RPMI7951 (cell line): ENCODE measurements at regions not wholly inside any gene's neighbourhood (a gene's known extent, or its start where the extent isn't known, plus 50 kb on each side); places are given as distances from the start of the nearest gene placed in this dataset.
"Not testable (repeated sequence)": the region's sequence is repeated elsewhere in the genome, so short reads cannot be mapped to it uniquely, and the experiment has no call there.

Experiments used
- DNase-seq: peaks from one replicate; pipeline ENCODE4 v3.0.0-alpha.2; 2012; ENCODE audit warnings: low read depth

DNA sequence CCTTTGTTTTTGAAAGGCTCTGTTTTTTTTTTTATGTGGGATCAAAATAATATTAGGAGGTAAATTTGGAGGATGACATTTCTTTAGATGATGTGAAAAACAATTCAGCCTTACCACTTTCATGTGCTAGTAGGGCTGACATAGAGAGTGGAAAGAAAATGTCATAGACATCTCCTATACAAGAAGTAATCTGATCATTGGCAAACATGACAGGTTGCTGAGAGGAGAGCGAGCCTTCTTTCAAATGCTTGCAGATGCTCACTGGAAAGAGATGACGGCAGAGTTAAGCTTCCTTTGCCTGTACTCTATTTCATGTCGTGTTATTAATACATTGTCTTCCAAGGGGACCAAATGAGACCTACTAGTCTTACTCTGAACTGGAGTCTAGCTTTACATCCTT, 160.1 kb upstream of the DAP start:
- DNase-seq: no peak

GRCh38 chr5:10920400-10920799, 159.4 kb upstream of the DAP start:
- DNase-seq: no peak

DNA sequence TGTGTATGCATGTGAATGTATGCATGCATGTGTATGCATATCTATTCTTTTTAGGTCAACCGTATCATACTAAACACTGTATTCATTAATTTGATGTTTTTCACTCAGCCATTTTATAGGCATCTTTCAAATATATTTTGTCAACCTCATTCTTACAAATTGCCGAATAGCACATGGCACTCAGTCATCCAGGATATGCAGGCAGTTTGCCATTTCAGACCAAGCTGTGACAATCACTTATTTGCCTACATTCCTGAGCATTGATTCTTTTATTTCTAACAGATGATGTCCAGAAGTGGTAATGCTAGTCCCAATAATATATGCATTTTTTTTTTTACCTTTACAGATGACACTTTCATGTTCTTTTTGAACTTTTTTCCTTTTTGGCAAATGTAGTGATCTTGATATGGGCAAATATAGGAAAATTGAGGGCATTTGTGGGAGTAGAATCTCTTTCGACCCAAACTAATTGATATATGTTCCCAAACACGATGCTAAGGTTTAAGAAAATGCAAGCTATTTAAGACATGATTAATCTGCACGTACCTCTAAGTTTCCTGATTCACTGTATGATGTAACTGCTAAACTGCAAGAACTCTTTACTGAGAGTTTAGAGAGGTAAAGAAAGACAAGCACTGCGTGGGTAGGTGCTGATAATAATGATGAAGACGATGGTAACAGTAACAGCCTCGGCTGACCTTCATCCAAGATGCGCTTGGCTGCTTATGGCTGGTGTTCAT, 153.9 kb upstream of the DAP start:
- peak; percentile 38 for DNase-seq

GRCh38 chr5:10913841-10914240, 152.8 kb upstream of the DAP start:
- DNase-seq: peak; percentile 92

DNA sequence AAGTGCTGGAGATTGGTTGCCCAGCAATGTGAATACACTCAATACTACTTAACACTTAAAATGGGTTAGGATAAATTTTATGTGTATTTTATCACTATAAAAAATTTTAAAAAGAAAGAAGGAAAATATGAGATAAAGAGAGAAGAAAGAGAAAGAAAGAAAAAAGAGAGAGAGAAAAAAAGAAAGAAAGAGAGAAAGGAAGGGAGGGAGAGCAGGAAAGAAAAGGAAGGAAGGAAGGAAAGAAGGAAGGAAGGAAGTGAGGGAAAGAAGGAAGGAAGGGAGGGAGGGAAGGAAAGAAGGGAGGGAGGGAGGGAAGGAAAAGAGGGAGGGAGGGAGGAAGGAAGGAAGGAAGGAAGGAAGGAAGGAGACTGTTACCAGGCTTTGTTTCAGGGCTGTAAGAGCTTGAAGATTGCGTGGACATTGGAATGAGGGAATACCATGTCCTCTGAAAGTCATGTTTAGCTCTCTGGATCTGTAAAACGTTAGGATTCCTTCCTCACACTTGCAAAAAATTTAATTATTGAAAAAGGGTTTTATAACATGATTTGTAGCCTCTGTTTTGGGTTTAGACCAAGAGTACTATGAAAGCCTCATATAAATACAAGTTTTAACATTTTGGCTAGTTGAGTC, 152.3 kb upstream of the DAP start:
- DNase-seq: no peak

- DNase-seq: no peak
Measured at GRCh38 chr5:10912435-10912834, 151.4 kb upstream of the DAP start.

- no peak for DNase-seq
Measured at GRCh38 chr5:10910261-10910660, 149.2 kb upstream of the DAP start.

GRCh38 chr5:10904862-10905432, 143.9 kb upstream of the DAP start:
- DNase-seq: no peak

GRCh38 chr5:10903786-10904560, 142.9 kb upstream of the DAP start:
- DNase-seq: no peak

GRCh38 chr5:10902145-10902544, 141.1 kb upstream of the DAP start:
- peak; percentile 66 for DNase-seq

- DNase-seq: no peak
Measured at GRCh38 chr5:10898514-10898913, 137.5 kb upstream of the DAP start.

GRCh38 chr5:10896016-10896415, 135.0 kb upstream of the DAP start:
- no peak for DNase-seq

- DNase-seq: no peak
Measured at GRCh38 chr5:10894445-10895054, 133.5 kb upstream of the DAP start.

DNA sequence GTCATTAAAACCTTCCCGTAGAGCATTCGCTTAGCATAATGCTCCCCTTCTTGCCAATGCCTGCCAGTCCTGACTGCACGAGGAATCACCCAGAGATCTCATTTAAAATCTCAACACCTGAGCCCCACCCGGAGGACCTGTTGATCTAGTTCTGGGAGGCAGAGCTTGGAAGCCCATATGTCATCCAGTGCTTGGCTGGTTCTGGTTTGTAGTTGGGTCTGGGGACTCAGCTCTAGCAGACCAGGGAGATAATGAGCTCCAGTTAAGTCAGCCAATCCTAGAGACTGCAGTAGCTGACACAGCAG, 131.8 kb upstream of the DAP start:
- DNase-seq: no peak

DNA sequence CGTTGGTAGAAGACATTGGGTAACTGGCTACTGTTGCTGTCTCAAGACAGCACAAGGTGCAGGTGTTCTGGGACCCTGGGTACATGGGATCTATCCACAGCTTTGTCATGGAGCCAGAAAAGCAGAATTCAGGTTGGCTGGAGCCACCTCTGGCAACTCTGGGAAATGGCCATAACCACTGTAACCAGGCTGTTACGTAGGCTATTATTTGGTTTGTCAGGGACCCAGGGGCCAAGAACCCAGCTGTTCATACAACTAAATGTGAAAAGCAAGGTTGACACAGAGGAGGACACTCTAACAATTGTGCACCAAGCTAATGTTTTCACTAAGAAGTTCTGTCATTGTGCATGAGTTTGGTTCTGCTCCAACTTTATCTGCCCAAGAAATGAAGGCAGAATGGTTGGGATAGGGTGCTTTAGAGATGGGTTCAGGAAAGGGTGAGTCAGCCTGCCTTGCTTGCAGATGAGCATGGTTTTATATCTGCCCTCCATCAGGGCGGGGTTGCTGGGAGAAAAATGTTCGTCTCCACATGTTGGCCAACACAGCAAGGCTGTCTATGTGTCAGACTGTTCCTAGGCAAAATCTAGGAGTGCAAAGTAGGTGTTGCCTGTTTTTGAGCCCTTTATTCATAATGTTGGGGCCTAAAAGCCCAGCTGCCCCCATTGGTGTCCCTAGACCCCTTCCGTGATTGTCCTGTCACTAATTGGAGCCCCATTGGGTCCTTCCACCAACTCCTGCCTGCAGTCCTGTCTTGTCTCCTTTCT, 131.3 kb upstream of the DAP start:
- peak; percentile 82 for DNase-seq

DNA sequence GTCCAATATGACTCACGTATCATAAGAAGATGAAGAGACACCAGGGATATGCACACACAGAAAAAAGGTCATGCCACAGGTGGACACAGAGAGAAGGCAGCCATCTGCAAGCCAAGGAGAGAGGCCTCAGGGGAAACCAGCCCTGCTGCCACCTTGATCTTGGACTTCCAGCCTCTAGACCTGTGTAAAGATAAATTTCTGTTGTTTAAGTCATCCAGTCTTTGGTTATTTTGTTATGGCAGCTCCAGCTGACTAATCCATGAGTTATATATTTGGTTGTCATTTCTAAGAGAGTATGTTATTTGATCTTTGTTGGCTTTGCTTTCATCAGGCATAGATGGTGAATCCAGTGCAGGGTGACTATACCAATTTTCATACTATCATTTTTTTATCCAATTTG, 130.2 kb upstream of the DAP start:
- DNase-seq: no peak

DNA sequence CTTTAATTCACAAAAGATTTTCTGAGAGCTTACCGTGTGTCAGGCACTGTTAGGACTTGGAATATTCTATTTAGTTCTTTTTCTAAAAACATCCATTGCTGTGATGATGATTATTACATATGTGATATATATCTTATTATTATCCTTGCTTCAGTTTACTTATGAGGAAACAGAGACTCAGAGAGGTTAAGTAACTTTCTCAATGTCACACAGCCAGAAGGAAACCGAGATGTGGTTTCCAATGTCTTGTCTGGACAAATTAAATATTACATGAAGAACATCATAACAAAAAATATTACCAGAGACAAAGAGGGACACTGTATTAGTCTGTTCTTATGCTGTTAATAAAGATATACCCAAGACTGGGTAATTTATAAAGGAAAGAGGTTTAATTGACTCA, 125.5 kb upstream of the DAP start:
- no peak for DNase-seq

DNA sequence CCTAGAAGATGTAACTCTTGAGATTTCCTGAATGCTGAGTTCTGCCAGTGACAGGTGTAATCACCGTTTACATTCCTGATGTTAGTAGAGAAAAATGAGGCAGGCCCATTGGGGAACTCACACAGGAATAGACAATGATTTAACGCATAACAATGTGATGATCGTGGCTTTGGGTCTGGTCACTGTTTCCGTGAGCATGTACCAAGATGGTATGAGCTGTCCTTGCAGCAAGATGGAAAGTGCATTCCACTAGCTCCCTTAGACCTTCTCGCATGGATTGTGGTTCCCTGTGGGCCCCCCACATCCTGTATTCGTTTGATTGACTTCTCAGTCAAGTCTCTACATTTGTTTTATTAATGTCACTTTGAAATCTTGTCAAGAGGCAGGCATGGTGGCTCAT, 124.0 kb upstream of the DAP start:
- DNase-seq: peak; percentile 86

DNA sequence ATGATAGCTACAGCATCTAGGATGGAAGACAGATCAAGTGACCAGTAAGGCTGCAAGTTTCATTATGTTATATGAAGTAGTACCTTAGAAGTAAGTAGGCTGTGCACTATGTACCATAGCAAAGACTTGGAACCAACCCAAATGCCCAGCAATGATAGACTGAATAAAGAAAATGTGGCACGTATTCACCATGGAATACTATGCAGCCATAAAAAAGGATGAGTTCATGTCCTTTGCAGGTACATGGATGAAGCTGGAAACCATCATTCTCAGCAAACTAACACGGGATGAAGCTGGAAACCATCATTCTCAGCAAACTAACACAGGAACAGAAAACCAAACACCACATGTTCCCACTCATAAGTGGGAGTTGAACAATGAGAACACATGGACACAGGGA, 122.9 kb upstream of the DAP start:
- DNase-seq: not testable (repeated sequence)

DNA sequence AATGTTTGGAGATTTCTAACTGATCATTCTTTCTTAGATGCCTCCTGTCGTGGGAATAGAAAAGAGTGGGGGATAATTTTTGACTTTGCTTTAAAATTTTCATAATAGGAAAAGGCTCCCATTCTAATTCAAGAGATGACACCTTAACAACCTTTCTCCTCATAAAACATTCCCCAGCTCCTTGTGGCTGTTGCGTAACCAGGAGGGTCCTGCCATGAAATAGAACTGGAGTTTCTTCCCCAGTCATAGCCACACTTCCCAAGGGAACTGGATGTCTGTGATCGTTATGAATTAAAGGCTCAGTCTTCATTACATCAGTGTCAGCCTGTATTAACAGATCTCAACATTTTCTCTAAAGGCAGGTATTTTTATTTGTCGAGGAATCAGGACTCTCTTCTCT, 119.9 kb upstream of the DAP start:
- no peak for DNase-seq

DNA sequence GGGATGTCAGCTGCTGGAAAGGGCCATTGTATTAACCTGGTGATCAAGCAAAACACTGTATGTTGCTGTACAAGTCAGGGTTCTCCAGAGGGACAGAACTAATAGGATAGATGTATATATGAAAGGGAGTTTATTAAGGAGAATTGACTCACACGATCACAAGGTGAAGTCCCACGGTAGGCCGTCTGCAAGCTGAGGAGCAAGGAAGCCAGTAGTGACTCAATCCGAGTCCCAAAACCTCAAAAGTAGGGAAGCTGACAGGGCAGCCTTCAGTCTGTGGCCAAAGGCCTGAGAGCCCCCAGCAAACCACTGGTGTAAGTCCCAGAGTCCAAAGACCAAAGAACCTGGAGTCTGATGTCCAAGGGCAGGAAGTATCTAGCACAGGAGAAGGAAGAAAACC, 116.0 kb upstream of the DAP start:
- peak; percentile 42 for DNase-seq
